Coronary artery (tissue), 2 donors: ENCODE measurements at regions not wholly inside any gene's neighbourhood (a gene's known extent, or its start where the extent isn't known, plus 50 kb on each side); places are given as distances from the start of the nearest gene placed in this dataset.

Experiments used
- DNase-seq: peaks from one replicate; pipeline ENCODE4 v3.0.0-alpha.2; 2017; ENCODE audit warnings: low spot score
- H3K27ac ChIP-seq, 2 donors: fragments of 200-600 bp; sonication (generic); one replicate each; pipeline ENCODE4 v1.5.1; 2016 to 2019
- H3K4me3 ChIP-seq: fragments of 200-600 bp; sonication (generic); 2 replicates; pipeline ENCODE4 v1.5.1; 2016; ENCODE audit warnings: mild to moderate bottlenecking, moderate library complexity
- CTCF ChIP-seq: fragments of 200-600 bp; sonication (generic); IDR thresholded peaks from one replicate; pipeline ENCODE4 v1.5.1; 2019; ENCODE audit warnings: antibody characterized with exemption

- H3K27ac ChIP-seq = no peak overlapping the region
- no peak overlapping the region for H3K4me3 ChIP-seq
- TF ChIP-seq CTCF = no peak
- no peak for DNase-seq
Measured at GRCh38 chr12:46910830-46911229, 85.0 kb upstream of the SLC38A4 start.

GRCh38 chr12:46914336-46914735, 88.5 kb upstream of the SLC38A4 start:
- TF ChIP-seq CTCF = no peak
- no peak overlapping the region for H3K27ac ChIP-seq
- no peak overlapping the region for H3K4me3 ChIP-seq
- no peak for DNase-seq

GRCh38 chr12:46915082-46915481, 89.3 kb upstream of the SLC38A4 start:
- no peak for DNase-seq
- Histone ChIP-seq H3K27ac (no peak overlapping the region), H3K4me3 (no peak overlapping the region)
- no peak for TF ChIP-seq CTCF

- no peak for DNase-seq
- TF ChIP-seq CTCF = no peak
- Histone ChIP-seq H3K27ac (no peak overlapping the region), H3K4me3 (no peak overlapping the region)
Measured at GRCh38 chr12:46915836-46916235, 90.0 kb upstream of the SLC38A4 start.

GRCh38 chr12:46916796-46917419, 91.1 kb upstream of the SLC38A4 start:
- no peak overlapping the region for H3K4me3 ChIP-seq
- no peak for DNase-seq
- H3K27ac ChIP-seq = no peak overlapping the region
- TF ChIP-seq CTCF = no peak

- TF ChIP-seq CTCF = no peak
- DNase-seq = no peak
- no peak overlapping the region for H3K27ac ChIP-seq
- no peak overlapping the region for H3K4me3 ChIP-seq
Measured at GRCh38 chr12:46917821-46918220, 92.0 kb upstream of the SLC38A4 start.

- no peak for TF ChIP-seq CTCF
- no peak for DNase-seq
- no peak overlapping the region for H3K4me3 ChIP-seq
- H3K27ac ChIP-seq = no peak overlapping the region
Measured at GRCh38 chr12:46918631-46919030, 92.8 kb upstream of the SLC38A4 start.
